ENCODE measurements at regions not wholly inside any gene's neighbourhood (a gene's known extent, or its start where the extent isn't known, plus 50 kb on each side); places are given as distances from the start of the nearest gene placed in this dataset.
"Not testable (repeated sequence)": the region's sequence is repeated elsewhere in the genome, so short reads cannot be mapped to it uniquely, and the experiment has no call there.

DNA sequence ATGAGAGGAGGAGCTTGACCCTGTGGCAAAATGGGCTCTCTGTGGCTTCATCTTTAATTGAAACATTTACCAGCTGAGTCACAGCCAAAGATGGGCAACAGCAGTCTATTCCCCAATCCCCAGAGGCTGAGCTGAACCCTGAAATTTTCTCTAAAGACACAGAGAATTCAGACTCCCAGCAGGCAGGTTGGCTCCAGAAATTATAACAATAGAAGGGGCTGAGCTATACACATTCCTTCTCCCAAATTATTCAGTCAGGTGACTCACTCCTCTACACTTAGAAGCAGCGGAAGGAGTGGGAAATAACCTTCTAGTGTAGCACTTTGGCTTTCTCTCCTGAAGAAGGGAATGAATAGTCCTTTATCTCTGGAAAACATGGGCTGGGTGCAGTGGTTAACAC lies 264.3 kb upstream of the ARHGEF26 start:
- DNase-seq, result no peak

GRCh38 chr3:153864793-153865192 lies 256.4 kb upstream of the ARHGEF26 start:
- DNase-seq, result no peak

DNA sequence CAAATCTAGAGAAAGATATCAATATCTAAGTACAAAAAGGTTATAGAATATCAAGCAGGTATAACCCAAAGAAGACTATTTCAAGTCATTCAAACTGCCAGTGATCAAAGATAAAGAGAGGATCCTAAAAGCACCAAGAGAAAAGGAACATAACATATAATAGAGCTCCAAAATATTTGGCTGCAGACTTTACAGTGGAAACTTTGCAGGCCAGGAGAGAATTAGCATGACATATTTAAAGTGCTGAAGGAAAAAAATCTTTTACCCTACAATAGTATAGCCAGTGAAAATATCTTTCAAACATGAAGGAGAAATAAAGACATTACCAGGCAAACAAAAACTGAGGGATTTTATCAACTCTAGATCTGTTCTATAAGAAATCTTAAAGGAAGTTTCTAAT lies 254.3 kb upstream of the ARHGEF26 start:
- DNase-seq, result no peak

DNA sequence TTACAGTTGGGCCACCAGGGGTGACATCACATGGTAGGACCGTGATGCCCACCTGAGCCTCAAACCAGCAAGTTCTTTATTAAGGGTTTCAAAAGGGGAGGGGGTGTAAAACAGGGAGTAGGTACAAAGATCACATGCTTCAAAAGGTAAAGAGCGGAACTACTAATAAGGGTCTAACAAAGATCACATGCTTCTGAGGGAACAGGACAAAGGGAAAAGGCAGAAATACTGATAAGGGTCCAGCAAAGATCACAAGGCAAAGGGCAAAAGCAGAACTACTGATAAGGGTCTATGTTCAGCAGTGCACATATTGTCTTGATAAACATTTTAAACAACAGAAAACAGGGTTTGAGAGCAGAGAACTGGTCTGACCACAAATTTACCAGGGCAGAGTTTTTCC lies 246.8 kb upstream of the ARHGEF26 start:
- not testable (repeated sequence) for DNase-seq

- no peak for DNase-seq
Measured at GRCh38 chr3:153880493-153880892, 240.7 kb upstream of the ARHGEF26 start.

DNA sequence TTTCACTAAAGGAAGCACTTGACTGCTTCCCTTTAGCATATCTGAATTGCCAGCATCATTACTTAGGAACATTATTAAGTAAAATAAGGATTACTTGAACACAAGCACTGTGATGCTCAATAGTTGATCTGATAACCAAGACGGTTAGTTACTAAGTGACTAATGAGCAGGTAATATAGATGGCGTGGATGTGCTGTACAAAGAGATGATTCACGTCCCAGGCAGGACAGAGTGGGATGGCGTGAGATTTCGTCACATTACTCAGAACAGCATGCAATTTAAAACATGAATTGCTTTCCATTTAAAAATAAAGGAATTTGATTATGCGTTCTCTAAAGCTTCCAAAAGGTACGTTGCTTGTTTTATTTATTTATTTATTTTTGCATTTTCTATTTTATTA lies 240.0 kb upstream of the ARHGEF26 start:
- no peak for DNase-seq

- DNase-seq, result no peak
Measured at GRCh38 chr3:153885359-153885758, 235.8 kb upstream of the ARHGEF26 start.

DNA sequence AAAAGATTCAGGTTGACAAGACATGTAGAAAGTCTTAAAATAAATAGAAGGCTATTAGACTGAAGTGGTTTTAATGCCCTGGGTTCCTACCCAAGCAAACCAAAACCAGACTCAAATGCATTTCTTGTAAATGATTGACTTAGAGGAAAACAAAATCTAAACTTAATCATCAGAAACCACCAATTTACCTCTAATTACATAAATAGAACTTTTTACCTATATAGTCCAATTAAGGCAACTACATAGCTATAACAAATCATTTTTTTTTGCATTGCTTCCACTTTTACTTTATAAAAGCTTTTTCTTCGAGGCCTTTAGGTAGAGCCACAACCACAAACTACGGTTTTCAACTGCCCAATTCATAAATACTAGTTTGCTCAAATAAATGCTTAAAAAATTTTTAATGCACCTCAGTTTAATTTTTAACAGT lies 231.3 kb upstream of the ARHGEF26 start:
- DNase-seq, result no peak

DNA sequence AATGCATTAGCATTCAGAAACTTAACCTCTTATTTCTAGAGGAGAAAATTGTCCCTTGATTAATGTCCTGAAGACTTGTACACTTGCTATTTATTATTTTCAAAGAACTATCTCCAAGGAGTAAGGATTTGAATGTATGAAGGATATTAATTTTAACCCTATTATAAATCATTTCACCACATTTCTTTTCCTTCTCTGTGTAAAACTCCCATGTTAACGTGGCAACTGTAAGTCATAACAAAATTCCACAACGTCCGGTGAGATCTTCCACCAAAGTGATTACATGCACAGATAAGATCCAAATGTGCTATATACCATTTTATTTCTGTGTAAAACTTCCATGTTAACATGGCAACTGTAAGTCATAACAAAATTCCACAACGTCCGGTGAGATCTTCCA lies 229.1 kb upstream of the ARHGEF26 start:
- DNase-seq, result no peak

DNA sequence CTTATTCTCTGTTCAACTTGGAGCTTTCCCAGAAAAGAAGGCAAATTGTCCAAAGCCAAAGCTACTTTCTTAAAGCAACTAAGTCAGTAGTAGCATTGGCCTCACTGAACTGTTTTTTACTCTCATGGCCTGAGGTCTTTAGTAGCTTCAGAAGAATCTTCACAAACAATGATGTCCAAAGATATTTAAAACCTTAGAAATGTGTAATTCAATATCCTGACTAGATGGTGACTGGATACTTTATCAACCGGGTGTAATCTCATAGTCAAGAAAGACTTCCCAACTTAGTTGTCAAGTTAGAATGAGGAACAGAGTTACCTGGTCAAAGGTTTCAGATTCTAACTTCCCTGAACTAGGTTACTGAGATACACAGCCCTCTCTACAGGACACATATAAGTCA lies 226.3 kb upstream of the ARHGEF26 start:
- no peak for DNase-seq

DNA sequence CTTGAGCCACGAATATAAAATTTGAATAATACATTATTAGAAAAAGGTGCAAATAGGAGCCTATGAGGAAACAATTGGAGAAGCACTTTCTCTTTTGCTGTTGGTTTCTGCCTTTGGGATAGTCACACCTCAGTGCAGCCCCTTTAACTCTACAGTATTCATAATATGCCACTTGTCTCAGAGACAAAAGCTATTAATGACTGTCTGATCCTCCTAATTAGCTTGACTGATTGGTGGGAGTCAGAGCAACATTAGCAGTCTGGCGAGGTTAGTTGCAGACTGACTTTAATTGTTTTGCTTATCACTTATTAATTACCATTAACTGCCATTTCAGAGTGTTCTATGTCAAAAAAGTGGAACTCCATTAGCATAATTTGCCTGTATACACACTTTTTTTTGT lies 225.0 kb upstream of the ARHGEF26 start:
- DNase-seq, result no peak

DNA sequence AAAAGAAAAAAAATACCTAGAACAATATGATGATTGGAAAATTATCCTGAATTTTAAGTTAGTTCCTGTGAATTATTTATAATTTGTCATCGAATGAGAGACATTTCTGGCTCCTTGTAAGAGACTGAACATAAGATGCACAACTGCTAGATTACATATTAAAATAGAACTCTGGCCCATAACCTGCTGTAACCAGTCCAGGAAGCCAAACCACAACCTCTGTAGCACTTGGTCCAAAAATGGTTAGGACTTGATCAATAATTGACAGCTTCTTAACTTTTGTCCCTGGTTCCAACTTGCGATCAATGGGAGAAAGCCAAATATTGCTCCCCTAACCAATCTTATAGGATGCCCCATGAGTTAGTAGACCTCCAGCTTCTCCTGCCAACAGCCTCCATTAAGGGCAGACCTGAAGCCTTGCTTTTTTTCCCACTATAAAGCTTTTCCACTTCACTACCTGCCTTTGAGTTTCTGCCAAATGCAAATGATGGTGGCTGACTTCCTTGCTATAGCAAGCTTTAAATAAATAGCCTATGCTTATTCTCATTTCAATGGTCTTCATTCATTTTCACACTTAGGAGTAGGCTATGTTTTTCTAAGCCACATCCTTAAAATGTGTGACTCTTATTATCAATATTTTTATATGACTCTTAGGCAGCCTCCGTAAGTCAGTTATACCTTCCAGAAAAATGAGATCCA lies 224.0 kb upstream of the ARHGEF26 start:
- no peak for DNase-seq

GRCh38 chr3:153897842-153898241 lies 223.3 kb upstream of the ARHGEF26 start:
- no peak for DNase-seq

DNA sequence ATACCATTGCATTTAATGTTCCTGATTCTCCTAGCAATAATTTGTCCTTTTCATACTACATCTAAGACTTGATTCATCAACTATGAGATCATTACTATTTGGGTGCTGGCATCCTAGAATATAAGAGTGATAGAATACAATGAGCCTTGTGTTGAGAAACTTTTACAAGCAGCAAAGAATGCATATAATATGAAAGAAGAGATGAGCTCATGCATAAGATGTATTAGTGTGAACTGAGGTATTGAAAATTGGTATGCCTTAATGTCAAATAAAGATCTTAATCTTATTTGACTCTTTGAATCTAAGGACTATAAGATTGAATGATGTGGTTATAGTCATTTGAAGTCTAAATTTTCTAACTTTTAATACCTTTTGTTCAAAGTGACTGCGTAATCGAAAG lies 220.0 kb upstream of the ARHGEF26 start:
- DNase-seq, result no peak

DNA sequence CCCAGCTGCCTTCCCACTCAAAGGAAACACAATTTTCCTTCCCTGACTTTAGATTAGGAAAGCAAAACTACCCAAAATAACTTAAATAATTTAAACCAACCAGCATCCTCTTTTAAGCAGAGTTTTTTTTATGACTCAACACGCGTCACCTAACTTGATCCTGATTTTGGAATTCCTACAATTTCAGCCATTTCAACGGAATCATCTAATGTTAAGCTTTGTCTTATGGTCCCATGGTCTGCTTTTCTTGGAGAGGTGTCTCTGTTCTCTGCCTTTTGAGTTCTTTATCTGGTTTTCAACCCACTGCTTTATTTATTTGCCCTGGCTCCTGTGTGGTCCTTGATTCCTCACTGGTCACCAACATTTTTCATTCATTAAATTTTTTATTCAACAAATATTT lies 219.2 kb upstream of the ARHGEF26 start:
- DNase-seq, result no peak

DNA sequence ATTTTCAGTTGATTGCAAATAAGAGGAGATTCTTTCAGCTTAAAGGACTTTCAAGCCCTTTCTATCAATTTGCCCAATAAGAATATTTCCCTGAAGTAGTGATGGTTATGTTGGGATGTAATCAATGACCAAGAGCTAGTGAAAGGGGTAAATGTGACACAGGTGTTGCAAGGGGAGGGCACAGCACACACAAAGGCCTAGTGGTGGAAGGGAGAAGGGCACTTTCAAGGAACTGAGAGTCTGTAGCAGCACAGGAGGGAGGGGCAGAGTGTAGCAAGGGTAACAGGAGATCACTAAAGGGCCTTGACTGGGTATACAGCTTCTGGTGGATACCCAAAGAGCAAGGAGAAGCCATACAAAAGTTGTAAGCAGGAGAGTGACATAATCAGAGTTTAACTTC lies 217.8 kb upstream of the ARHGEF26 start:
- DNase-seq, result no peak

DNA sequence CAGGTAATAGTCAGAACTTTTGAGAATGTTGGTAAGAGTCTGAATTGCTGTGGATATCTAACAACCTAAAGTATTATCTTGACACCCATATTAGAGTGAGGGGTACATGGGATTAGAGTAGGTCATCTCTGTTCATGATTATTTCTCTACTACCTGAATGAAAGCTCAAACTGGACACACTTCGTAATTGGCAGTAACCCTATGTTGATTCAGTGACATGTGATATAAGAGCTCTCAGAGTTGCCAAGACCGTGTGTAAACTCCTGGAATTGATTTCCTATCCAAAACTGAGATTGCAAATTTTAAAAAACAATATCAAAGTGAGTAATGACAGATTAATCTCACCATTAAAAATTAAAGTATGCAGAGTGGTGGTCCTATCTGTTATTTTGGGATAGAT lies 214.8 kb upstream of the ARHGEF26 start:
- no peak for DNase-seq

- DNase-seq, result no peak
Measured at GRCh38 chr3:153910387-153910786, 210.8 kb upstream of the ARHGEF26 start.

GRCh38 chr3:153911116-153911515 lies 210.1 kb upstream of the ARHGEF26 start:
- no peak for DNase-seq

GRCh38 chr3:153919773-153920172 lies 201.4 kb upstream of the ARHGEF26 start:
- no peak for DNase-seq

DNA sequence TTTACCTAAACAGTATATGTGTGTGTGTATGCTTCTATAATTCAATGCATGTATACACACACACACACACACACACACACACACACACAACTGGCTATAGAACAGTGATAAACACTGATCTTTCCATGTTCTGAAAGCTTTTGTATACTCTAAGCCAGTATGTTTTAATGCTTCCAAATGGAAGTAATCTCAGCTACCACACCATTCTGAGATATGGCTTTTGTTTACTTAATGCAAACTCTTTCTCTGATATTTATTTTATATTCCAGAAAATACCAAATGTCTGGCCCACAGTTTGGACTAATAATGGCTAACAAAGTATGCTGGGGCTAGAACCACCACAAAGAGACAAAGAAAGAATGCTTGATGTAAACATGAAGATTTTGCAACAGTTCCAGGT lies 199.4 kb upstream of the ARHGEF26 start:
- no peak for DNase-seq

GRCh38 chr3:153925841-153926514 lies 195.2 kb upstream of the ARHGEF26 start:
- DNase-seq, result no peak

DNA sequence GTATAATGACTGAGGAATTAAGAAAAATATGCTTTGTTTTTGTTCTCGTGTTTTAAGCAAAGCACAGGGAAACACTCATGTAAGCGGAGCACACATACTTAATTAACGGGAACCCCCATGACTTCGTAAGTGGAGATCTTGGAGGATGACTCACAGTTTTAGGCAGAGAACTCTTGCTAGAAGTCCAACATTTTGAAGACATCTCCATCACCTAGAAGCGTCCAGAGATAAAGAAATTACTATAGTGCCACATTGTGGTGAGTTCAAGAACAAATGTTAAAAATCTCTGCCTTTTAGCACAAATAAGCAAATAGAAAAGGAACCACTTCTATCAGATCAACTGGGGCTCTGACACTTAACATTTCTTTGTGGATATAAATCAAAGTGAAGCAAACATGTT lies 194.1 kb upstream of the ARHGEF26 start:
- no peak for DNase-seq

- no peak for DNase-seq
Measured at GRCh38 chr3:153928851-153929250, 192.3 kb upstream of the ARHGEF26 start.

GRCh38 chr3:153933481-153933880 lies 187.7 kb upstream of the ARHGEF26 start:
- not testable (repeated sequence) for DNase-seq
